Smooth muscle cell of the brain vasculature (primary cell): ENCODE measurements at regions not wholly inside any gene's neighbourhood (a gene's known extent, or its start where the extent isn't known, plus 50 kb on each side); places are given as distances from the start of the nearest gene placed in this dataset.

Source experiments
- DNase-seq: peaks from one replicate; pipeline ENCODE4 v3.0.0-alpha.2; 2012; ENCODE audit warnings: low read depth, low spot score

DNA sequence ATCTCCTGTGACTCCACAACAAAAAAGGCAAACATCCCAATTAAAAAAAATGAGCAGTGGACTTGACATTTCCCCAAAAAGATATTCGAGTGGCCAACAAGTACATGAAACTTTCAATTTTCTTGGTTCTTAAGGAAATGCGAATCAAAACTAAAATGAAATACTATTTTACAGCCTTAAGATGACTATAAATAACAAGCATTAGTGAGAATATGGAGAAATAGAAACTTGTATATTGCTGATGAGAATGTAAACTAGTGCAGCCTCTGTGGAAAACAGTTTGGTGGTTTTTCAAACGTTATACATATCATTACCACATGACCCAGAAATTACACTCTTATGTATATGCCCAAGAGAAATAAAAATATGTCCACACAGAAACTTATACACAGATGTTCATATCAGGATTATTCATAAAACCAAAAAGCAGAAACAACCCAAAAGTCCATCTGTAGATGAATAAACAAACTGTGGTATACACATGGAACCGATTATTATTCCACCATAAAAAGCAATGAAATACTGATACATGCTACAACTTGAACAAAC, 153.2 kb upstream of the GPR149 start:
- DNase-seq, result no peak

DNA sequence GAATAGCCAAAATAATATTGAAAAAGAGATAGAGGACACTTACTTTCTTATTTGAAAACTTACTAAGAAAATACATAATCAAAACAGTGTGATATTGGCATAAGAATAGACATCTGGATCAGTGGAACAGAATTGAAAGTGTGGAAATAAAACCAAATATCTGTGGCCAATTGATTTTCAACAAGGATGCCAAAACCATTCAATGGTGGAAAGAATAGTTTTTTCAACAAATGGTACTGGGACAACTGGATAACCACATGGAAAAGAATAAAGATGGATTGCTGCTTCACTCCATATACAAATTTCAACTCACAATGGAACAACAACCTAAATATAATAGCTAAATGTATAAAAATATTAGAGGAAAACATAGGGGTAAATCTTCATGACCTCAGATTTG, 152.5 kb upstream of the GPR149 start:
- no peak for DNase-seq

DNA sequence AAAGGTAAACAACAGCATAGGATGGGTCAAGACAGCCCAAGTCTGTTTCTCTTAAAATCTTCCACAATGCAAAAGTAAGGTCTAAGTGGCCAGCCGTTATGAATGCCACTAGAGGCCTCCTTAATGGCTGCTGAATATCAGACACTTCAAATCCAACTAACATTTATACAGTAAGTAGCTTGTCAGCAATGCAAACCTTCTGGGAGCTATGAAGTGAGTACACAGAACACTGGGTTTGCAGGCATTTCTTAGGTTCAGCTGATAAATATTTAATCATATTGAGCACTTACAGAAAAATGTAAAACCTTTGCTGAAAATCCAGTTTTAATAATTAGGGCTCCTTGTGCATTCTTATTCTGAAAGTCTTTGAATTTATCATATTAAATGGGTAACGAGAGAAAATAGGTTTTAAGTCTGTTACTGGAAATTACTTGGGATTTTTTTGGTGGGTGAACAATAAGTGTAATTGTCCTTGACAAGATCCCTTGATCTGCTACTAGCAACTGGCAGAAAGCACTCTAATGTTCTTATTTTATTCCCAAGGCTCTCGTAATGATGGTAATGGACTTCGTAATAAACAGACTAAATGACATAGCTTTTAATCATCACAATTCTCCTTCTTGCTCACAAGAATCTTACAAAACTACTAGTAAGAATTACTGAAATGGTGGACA, 141.7 kb upstream of the GPR149 start:
- no peak for DNase-seq

DNA sequence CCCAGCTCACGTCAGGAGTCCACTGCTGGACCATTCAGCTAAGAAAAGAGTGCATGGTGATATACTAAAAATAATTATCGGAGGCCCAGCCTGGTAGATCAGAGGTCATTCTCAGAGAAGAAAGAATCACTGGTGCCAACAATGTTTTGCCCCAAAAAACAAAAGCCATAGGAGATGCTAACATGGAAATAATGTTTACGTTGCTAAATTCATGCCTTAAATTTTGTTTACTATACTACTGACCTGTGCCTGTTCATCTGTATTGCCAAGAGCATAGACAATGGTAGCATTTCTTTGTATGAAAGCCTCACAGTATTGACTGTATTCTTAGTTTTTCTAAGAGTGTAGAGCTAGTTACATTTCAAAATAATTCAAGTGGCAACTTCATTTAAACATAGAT, 138.1 kb upstream of the GPR149 start:
- no peak for DNase-seq

DNA sequence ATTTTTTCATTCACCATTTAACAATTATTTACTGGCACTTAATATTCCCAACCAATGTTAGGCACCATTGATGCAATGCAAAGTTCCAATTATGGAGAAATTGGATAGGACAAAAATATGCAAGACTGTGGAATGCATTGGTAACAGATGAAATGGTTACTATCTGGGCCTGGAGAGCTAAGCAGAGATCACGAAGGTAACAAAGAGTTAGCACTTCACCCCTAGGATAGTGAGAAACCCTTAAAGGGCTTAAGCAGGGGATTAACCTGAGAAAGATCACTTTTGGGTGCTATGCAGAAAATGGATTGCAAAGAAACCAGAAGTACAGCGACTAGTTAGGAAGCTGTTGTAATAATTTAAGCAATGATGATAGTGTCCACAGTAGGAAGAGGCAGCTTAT, 129.6 kb upstream of the GPR149 start:
- DNase-seq, result no peak

DNA sequence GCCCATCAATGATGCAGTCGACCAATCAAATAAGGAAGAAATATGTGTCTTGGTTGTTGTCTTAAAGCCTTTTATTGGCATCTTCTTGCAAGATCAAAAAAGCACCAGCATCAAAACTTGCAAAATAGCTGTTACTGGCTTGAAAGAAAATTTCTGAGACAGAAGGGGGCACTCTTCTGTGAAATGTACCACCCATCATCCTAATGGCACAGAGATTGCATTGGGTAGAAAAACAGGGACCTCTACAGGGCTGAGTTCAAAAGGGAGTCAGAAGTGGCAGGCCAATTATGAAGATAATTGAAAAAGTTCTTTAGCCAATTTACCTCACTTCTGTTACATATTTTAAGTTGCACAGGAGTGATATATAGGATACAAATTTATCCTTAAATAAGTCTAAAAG, 122.3 kb upstream of the GPR149 start:
- no peak for DNase-seq

DNA sequence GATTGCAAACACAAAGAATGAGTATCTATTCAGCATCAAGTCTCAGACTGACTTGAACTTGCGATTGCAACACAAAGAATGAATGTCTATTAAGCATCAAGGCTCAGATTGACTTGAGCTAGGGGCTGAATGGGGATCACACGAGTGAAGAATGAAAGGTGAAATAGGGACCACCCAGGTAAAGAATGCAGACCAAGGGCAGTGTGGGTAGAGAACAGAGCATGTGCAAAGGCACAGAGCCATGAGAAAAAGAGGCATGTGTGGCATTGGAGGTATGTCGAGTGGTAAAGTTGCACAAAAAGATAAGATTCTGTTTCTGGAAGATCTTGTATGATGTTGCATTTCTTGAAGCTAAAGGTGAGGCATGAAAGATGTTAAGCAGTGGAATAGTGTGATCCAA, 119.4 kb upstream of the GPR149 start:
- DNase-seq, result no peak

DNA sequence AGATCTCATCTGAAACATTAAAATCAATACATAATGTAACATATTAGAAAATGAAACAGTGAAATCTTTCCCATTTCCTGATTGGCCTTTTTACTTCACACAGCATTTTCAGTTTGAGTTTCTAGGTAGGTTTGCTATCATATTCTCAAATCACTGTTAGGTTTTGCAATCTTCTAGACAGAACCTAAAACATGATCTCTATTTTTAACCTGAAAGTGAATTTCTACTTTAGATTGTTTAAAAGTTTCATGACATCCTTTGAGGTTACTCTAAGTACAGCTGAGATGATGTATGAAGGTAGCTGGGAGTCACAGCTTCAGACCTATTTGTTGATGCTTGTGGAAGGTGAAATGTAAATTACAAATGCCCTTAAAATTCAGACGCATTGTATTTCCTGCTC, 118.4 kb upstream of the GPR149 start:
- DNase-seq, result no peak

DNA sequence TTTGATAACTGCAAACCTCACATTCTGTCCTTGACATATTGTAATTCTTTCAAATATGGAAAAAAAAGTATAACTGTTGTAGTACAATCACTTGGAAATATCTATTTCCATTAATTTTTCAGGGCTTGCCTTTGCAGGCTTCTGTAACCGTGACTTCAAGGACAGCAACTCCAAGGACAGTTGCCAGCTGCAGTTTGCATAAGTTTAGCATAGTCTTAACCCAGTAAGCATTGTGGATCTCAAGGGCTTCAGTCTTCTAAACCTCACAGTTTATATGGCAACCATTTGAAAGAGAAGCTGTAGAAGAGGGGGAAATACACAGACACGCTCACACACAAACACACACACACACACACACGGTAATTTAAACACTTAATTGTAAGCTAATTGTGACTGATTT, 112.8 kb upstream of the GPR149 start:
- DNase-seq, result no peak

DNA sequence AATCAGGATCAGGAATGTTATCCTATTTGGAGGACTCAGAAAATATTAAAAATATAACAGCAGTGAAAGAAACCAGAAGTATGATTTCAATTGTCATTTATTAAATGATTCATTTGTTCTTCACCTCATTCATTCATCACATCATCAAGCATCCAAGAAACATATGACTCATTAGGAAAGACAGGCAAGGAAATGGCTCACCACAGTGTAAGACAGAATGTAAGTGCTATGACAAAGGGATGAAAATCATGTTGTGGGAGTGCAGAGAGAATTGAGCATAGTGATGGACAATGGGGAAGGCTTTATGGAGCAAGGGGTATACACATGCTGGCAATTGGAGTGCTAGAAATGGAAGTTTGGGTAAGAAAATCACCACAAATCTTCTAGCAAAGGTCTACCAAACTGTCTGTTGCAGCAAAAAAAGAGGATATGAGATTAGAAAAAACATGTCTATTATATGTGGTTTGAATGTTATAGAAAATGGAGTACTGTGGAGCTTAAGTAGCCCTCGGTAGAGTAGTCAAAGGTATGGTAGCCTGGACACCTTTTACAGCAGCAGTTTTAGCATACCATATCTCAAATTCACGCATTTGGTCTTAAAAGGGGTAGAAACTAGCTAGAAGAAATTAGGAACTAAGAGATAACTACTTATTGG, 111.1 kb upstream of the GPR149 start:
- DNase-seq, result no peak

DNA sequence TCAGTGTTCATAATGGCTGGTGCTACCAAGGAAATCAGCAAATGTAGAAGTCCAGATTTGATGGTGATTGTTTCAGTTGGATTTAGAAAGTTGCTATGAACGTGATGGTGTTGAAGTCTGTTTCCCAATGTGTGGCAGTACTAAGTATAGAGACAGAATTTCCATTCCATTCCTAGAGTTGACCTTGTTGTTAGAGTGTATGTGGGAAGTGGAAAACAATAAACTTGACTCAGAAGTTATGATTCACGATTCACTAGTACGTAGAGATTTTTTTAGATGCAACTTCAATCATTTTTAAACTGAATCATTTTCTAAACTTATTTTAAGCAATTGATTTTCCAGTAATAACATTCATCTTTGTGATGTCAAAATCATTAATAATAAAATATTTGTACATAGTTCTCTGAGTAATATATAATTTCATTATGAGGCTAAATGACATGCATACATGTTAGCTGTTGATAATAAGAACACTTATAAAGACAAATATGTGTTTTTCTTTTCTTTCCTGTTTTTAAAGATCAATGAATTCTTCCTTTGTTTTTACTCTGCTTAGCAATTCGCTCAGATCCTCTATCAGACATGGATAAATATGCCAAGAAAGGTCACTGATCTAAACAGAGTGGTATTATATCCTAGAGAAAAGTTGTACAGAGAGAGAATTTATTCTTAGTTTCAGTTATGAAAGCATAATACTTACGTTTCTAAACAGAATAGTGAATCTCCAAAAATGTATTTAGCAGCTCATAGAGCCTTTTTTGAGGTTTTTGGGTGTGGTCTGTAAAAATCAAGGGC, 108.8 kb upstream of the GPR149 start:
- no peak for DNase-seq

DNA sequence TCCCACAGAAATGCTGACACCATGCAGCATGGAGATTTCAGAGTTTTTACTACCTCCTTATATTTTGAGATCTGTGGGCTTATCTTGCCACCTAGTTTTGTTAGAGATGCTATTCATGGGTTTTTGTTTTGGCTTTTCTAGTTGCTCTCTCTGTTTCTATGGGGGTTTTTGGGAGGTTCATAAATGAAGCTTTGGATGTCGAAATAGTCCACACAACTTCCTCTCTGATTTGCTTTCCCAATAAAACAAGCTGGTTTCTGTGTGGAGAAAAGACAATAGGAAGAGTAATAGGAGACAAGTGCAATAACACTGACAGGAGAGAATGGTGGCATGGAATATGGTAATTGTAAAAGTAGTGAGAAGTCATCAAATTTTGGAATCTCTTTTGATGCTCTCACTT, 106.8 kb upstream of the GPR149 start:
- no peak for DNase-seq

DNA sequence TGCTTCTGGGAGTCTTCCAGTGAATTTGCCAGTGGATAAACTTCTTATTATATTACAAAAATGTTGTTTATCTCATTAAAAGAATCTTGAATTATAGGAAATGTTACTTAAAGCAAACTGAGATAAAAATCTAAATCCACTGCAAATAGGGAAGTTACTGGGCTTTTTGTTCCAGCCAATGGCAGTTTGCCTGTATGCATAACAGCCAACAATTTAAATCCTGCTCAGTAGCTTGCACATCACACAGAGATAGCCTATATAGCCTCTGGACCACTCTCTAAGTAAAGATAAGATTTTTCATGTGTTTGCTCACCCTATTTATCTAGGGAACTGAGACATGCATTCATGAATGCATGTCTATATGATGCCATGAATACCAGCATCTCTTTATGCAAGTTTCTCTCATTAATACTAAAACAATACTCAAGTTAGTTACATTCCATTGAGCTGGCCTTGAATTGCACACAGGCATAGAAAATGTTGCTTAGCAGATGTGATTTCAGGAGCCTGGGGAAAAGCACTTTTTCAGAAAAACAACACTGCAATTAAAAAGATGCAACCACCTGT, 92.1 kb upstream of the GPR149 start:
- no peak for DNase-seq

DNA sequence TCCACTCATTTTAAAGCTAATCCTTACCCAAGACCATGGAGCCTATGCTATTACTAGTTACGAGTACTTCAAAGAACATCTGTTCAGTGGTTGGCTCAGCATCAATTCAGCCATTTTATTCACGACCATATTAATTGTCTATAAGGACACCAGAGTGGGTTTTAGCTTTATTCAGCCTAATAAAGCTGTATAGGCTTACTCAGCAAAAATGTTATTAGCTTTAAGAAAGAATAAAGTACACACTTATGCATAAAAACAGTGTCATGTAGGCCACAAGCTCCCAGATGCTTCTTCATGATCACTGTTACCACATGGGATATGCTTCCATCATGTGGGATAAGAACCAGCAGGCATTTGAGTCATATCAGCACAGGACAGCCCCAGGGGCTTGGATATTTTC, 87.4 kb upstream of the GPR149 start:
- no peak for DNase-seq

DNA sequence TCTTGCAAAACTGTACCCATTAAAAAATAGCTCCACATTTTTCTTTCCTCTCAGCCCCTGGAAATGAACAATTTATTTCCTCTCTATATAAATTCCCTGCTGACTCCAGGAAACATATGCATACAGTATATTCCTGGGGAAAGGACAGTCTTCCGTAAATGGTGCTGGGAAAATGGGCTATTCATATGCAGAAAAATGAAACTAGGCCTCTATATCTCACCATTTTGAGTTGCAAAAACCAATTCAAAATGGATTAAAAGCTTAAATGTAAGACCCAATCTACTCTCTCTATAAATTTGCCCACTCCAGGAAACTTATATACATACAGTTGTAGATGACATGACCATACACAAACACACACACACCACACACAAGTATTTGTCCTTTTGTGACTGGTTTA, 85.9 kb upstream of the GPR149 start:
- no peak for DNase-seq

DNA sequence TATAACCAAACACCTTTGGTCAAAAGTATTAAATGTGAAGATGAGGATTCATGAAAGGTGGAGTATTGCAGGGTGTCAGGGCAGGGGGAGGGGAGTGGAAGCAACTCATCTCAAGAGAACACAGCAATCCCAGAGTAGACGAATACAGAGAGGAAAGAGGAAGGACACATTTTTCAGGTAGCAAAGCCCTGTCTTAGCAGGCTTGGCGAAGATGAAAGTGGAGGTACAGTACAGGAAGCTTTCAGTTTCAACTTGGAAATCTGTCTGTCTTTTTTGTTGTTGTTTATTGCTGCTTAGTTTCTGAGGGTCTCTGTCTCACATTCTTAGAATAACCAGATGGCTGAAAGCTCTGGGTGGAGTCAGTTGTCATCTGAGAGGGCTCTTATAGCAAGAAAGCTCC, 80.8 kb upstream of the GPR149 start:
- no peak for DNase-seq

DNA sequence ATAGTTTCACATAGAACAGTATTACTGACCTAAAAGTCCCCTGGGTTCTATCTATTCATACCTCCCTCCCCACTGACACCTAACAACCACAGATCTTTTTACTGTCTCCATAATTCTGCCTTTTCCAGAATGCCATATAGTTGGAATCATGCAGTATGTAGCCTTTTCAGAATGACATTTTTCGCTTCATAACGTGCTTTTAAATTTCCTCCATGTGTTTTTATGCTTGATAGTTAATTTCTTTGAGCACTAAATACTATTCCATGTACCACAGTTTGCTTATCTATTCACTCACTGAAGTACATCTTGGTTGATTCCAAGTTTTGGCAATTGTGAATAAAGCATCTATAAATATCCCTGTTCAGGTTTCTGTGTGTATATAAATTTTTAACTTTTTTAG, 77.7 kb upstream of the GPR149 start:
- DNase-seq, result no peak

DNA sequence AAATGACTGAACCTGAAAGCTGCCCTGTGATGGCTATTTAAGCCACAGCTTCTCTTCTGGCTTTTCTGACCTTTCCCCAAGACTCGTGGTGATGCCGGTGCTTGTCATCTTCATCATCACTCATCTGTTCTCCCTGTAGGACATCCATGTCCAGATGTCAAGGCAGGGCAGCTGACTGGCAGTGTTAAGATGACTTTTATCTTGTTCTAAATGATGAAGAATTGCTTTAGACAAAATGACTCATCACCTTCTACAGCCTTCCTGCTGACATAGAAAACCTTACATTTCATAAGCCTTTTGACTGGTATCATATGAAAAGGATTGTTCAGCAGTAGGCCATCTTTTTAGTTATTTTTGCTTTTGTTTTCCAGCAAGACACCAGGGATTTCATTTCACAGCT, 67.0 kb upstream of the GPR149 start:
- DNase-seq, result no peak

DNA sequence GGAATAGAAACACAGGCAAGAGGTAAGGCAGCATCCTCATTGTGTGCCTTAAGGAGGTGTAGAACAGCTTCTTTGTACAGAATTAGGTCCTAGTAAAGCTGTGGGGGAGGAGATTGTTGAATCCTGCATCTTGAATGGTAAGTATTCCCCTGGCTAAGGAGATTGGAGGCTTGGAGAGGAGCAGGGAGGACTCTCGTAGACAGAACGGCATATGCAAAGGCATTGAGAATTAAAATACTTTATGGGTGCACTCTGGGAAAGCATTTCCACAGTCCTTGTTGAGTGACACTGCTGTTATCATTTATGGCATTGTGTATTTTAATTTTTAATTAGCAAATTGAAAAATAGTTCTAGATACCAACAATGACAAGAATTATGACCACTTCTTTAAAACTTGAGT, 66.5 kb upstream of the GPR149 start:
- no peak for DNase-seq

DNA sequence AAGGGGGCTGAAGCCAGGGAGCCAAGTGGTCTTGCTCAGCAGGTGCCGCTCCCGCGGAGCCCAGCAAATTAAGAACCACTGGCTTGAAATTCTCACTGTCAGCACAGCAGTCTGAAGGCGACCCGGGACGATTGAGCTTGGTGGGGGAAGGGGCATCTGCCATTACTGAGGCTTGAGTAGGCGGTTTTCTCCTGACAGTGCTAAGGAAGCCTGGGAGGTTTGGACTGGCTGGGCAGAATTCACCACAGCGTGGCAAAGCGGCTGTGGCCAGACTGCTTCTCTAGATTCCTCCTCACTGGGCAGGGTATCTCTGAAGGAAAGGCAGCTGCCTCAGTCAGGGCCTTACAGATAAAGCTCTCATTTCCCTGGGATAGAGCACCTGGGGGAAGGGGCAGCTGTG, 57.0 kb upstream of the GPR149 start:
- no peak for DNase-seq

DNA sequence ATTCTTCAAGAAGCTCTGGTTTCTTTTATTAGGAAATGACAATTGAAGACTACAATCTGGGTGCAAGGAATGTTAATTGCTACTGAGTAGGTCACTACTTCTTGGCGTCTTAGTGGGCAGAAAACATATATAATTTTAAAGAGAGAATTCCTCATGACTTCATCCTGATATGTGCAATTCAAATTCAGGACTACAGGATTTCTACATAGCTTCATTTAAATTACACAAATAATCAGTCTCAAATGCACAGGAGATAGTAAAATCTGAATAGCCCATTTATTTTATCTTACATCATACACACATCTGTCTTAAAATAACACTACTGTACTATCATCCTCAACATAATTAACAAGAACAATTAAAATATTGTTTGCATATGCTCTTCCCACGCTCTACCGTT, 52.5 kb upstream of the GPR149 start:
- no peak for DNase-seq

DNA sequence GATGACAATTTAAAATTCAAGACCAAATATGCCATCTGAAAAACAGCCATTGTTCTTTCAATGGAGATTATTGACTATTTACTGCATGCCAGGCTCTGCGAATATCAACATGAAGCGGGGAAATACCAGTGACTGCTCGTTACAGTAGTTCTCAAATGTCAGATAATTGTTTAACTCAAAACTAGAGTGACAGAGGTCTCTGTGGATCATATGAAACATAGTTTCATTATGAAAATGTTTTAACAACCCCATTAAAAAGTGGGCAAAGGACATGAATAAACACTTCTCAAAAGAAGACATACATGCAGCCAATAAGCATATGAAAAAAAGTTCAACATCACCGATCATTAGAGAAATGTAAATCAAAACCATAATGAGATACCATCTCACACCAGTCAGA, 50.0 kb upstream of the GPR149 start:
- no peak for DNase-seq
